HEK293 (cell line): ENCODE measurements at regions not wholly inside any gene's neighbourhood (a gene's known extent, or its start where the extent isn't known, plus 50 kb on each side); places are given as distances from the start of the nearest gene placed in this dataset.
"Not testable (repeated sequence)": the region's sequence is repeated elsewhere in the genome, so short reads cannot be mapped to it uniquely, and the experiment has no call there.

Experiments used
- ATF2 ChIP-seq: fragments of 450-650 bp; formaldehyde crosslinking; IDR thresholded peaks from 2 replicates; pipeline ENCODE4 v1.5.1; 2016; ENCODE audit warnings: missing biosample characterization, missing genetic modification characterization, low read depth
- CTCF ChIP-seq: fragments of 450-650 bp; formaldehyde crosslinking; IDR thresholded peaks from 2 replicates; pipeline ENCODE4 v1.5.1; 2016; ENCODE audit warnings: missing biosample characterization, missing genetic modification characterization
- HOXA7 ChIP-seq: sonication (generic); formaldehyde crosslinking; IDR thresholded peaks from 2 replicates; pipeline ENCODE4 v1.8.1; 2022; ENCODE audit warnings: missing genetic modification reagents, borderline replicate concordance
- KLF16 ChIP-seq: fragments of 450-650 bp; formaldehyde crosslinking; IDR thresholded peaks from 2 replicates; pipeline ENCODE4 v1.5.1; 2017; ENCODE audit warnings: missing biosample characterization, missing genetic modification characterization
- MEIS1 ChIP-seq: sonication (generic); formaldehyde crosslinking; IDR thresholded peaks from 2 replicates; pipeline ENCODE4 v1.8.1; 2022; ENCODE audit warnings: missing genetic modification reagents, mild to moderate bottlenecking, borderline replicate concordance
- PRDM10 ChIP-seq: fragments of 450-650 bp; formaldehyde crosslinking; IDR thresholded peaks from 2 replicates; pipeline ENCODE4 v1.5.1; 2016; ENCODE audit warnings: missing biosample characterization, missing genetic modification characterization
- SCRT2 ChIP-seq: fragments of 450-650 bp; formaldehyde crosslinking; IDR thresholded peaks from 2 replicates; pipeline ENCODE4 v1.5.1; 2016; ENCODE audit warnings: missing biosample characterization, missing genetic modification characterization
- YY1 ChIP-seq: fragments of 450-650 bp; formaldehyde crosslinking; IDR thresholded peaks from 2 replicates; pipeline ENCODE4 v1.5.1; 2018; ENCODE audit warnings: missing biosample characterization, missing genetic modification characterization
- ZBTB49 ChIP-seq: fragments of 450-650 bp; formaldehyde crosslinking; IDR thresholded peaks from 2 replicates; pipeline ENCODE4 v1.5.1; 2016; ENCODE audit warnings: missing biosample characterization, missing genetic modification characterization, low read depth
- ZNF10 ChIP-seq: fragments of 450-650 bp; formaldehyde crosslinking; IDR thresholded peaks from 2 replicates; pipeline ENCODE4 v1.5.1; 2017; ENCODE audit warnings: missing biosample characterization, missing genetic modification characterization
- ZNF133 ChIP-seq: fragments of 450-650 bp; formaldehyde crosslinking; IDR thresholded peaks from 2 replicates; pipeline ENCODE4 v1.5.1; 2016; ENCODE audit warnings: missing biosample characterization, missing genetic modification characterization
- ZNF274 ChIP-seq, 2 experiments: fragments of 200-500 bp in 1 of 2; fragments of 450-650 bp in 1 of 2; sonication (Bioruptor generic) in 1 of 2; formaldehyde crosslinking in 1 of 2; IDR thresholded peaks; 2 replicates each; pipeline versions ENCODE4 v1.5.1 to v1.6.1; 2014 to 2016; ENCODE audit warnings: borderline replicate concordance in 1 of 2, inconsistent platforms in 1 of 2, low read length in 1 of 2, missing biosample characterization in 1 of 2, missing genetic modification characterization in 1 of 2
- ZNF585B ChIP-seq: fragments of 450-650 bp; formaldehyde crosslinking; IDR thresholded peaks from 2 replicates; pipeline ENCODE4 v1.5.1; 2016; ENCODE audit warnings: missing biosample characterization, missing genetic modification characterization

GRCh38 chr4:98818116-98818515 lies 110.8 kb downstream of the EIF4E start:
- TF ChIP-seq ZNF133 (tag by site-specific recombination); ZNF10 (tag by site-specific recombination); PRDM10 (tag by site-specific recombination); CTCF (tag by site-specific recombination); ZBTB49; ZNF274 (IDR thresholded peaks at IDR 0.05; ENCODE audit: low read length); ZNF274 (tag by site-specific recombination; IDR thresholded peaks at IDR 0.05; ENCODE audit: borderline replicate concordance); KLF16 (tag by site-specific recombination); ATF2 (tag by site-specific recombination); ZNF585B (tag by site-specific recombination); SCRT2; MEIS1; HOXA7 (CRISPR knock-in tag); YY1 (tag by site-specific recombination): not testable (repeated sequence)
